GM18909 (cell line): ENCODE measurements at regions not wholly inside any gene's neighbourhood (a gene's known extent, or its start where the extent isn't known, plus 50 kb on each side); places are given as distances from the start of the nearest gene placed in this dataset.
"Not testable (repeated sequence)": the region's sequence is repeated elsewhere in the genome, so short reads cannot be mapped to it uniquely, and the experiment has no call there.

Experiments used
- ATAC-seq: cut with Tn5 transposase; IDR thresholded peaks from one replicate; pipeline ENCODE4 v1.9.1; 2021; ENCODE audit warnings: mild to moderate bottlenecking; ENCODE audit not compliant: unreplicated experiment, poor library complexity

- ATAC-seq, result not testable (repeated sequence)
Observed at GRCh38 chr9:40097992-40098391, 742.5 kb downstream of the SPATA31A1 start.

- ATAC-seq, result peak; percentile 60
Observed at GRCh38 chr9:40106003-40106782, 750.7 kb downstream of the SPATA31A1 start.

- not testable (repeated sequence) for ATAC-seq
Observed at GRCh38 chr9:40106783-40107248, 751.3 kb downstream of the SPATA31A1 start.

GRCh38 chr9:40107251-40107650, 751.8 kb downstream of the SPATA31A1 start:
- ATAC-seq, result not testable (repeated sequence)

- ATAC-seq, result not testable (repeated sequence)
Observed at GRCh38 chr9:40108465-40108864, 753.0 kb downstream of the SPATA31A1 start.

- not testable (repeated sequence) for ATAC-seq
Observed at GRCh38 chr9:40110751-40111150, 755.3 kb downstream of the SPATA31A1 start.

- ATAC-seq, result not testable (repeated sequence)
Observed at GRCh38 chr9:40111571-40111970, 756.1 kb downstream of the SPATA31A1 start.

- not testable (repeated sequence) for ATAC-seq
Observed at GRCh38 chr9:40130598-40130997, 775.1 kb downstream of the SPATA31A1 start.

GRCh38 chr9:40169204-40169603, 813.7 kb downstream of the SPATA31A1 start:
- ATAC-seq, result peak; percentile 59

- not testable (repeated sequence) for ATAC-seq
Observed at GRCh38 chr9:40173316-40173715, 817.8 kb downstream of the SPATA31A1 start.

- not testable (repeated sequence) for ATAC-seq
Observed at GRCh38 chr9:40174035-40174434, 818.6 kb downstream of the SPATA31A1 start.

- ATAC-seq, result not testable (repeated sequence)
Observed at GRCh38 chr9:40177403-40177802, 821.9 kb downstream of the SPATA31A1 start.

GRCh38 chr9:40191403-40191802, 835.9 kb downstream of the SPATA31A1 start:
- ATAC-seq, result not testable (repeated sequence)

GRCh38 chr9:40192162-40192561, 836.7 kb downstream of the SPATA31A1 start:
- ATAC-seq, result not testable (repeated sequence)

GRCh38 chr9:40196165-40196714, 840.8 kb downstream of the SPATA31A1 start:
- ATAC-seq, result not testable (repeated sequence)

GRCh38 chr9:40196803-40197202, 841.3 kb downstream of the SPATA31A1 start:
- ATAC-seq, result not testable (repeated sequence)

GRCh38 chr9:40221596-40222233, 866.2 kb downstream of the SPATA31A1 start:
- ATAC-seq, result not testable (repeated sequence)

GRCh38 chr9:40222617-40223200, 867.2 kb downstream of the SPATA31A1 start:
- ATAC-seq, result not testable (repeated sequence)

- not testable (repeated sequence) for ATAC-seq
Observed at GRCh38 chr9:40223353-40223752, 867.9 kb downstream of the SPATA31A1 start.
